HG03521 (cell line): ENCODE measurements at regions not wholly inside any gene's neighbourhood (a gene's known extent, or its start where the extent isn't known, plus 50 kb on each side); places are given as distances from the start of the nearest gene placed in this dataset.

ENCODE experiments used
- ATAC-seq: cut with Tn5 transposase; IDR thresholded peaks from one replicate; pipeline ENCODE4 v1.9.1; 2021; ENCODE audit warnings: mild to moderate bottlenecking, moderate library complexity; ENCODE audit not compliant: unreplicated experiment

DNA sequence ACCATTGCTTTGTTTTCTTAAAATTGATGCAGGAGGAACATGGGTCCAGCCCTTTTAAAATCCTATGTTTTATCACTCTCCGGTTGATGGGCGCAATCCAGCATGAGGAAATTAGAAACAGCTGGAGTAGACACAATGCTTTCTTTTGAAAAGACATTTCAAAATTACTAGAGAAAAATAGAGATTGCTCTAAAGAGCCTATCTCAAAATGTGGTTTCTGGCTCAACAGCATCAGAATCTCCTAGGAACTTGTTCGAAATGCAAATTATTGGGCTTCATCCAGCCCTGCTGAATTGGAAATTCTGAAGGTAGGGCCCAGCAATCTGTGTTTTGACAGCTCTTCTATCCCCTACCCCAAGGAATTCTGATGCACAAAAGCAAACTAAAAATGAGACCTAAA is 190.8 kb upstream of the BMP2 start:
- no peak for ATAC-seq

DNA sequence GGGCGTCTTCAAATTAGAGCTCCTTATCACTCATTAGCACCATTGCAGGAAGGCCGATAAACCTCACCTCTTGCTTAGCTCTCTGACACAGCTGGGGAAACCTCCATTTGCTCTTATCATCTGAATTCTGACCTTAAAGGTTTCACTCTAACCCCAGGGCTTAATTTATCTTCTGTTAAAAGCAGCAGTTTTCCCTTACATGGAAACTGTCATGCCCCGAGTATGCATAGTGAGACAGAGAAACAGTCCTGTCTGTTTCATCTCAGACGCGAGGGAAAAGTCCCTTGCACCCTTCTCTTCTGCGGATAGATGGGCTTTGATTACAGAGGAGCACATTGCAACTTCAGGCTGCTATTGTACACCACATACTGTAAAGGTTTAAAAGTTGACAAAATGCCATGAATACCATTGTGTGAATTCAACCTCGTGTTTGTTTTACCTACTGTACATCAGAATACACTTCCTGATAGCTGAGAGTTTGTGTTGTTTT is 191.5 kb upstream of the BMP2 start:
- no peak for ATAC-seq

DNA sequence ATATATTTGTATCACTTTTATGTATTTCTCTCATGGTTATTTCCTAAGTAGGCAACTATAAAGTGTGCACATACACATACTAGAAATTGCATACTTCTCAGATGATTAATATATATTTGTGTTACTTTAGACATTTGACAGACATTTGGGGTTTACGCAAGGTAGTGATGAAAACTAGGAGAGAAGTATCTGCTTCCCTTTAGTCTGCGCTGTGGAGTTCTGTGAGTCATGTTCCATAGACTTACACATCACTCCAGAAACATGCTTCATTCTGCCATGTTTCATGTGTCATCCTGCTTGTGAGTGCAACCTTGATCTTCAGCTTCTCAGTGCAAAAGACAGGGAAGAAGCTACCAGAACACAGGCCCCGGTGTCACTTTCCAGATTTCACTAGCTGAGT is 200.7 kb upstream of the BMP2 start:
- no peak for ATAC-seq

DNA sequence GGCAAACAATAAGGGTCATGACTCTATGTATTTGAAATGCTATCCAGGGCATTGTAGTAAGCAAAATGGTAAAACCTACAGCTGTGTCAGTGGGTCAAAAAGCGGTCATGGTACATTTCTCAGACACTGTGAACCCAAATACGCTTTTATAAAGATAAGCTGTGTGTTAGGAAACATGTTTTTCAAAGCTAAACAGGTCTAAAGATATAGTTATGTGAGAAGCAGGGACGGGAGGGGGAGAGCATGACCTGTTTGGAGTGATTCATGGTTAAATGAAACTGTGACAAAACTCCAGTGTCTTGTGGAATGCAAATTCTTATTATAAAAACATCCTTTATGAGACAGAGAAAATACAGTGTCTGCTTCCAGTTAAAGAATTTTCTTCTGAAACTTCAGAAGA is 205.4 kb upstream of the BMP2 start:
- no peak for ATAC-seq

DNA sequence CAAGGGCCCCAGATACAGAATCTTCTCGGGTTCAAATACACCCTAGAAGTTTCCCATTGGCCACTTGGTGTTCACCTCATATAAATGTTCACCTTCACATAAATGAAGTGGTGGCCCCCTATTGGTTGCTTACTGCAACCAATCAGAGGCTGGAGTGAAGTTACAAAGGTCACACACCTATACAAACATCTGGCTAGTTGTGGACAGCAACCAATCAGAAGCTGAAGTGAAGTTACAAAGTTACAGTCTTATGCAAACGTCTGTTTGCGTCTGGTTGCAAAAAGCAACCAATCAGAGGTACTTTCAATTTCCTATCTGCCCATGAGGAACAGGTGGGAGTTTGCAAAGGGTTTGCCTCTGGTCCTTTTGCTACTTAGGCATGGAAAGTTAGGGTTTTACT is 206.5 kb upstream of the BMP2 start:
- ATAC-seq = no peak

DNA sequence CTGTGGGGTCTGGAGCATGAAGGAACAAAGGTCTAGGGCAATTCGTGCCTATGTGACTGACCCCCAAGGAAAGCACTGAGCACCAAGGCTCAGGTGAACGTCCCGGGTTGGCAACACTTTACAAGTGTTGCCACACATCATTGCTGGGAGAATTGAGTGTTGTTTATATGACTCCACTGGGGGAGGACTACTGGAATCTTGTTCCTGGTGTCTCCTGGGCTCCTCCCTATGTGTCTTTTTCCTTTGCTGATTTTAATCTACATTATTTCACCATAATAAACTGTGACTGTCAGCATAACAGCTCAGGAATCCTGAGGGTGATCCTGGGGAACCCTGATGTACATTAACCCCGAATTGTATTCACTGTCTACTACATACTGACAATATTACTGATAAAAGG is 207.7 kb upstream of the BMP2 start:
- no peak for ATAC-seq

DNA sequence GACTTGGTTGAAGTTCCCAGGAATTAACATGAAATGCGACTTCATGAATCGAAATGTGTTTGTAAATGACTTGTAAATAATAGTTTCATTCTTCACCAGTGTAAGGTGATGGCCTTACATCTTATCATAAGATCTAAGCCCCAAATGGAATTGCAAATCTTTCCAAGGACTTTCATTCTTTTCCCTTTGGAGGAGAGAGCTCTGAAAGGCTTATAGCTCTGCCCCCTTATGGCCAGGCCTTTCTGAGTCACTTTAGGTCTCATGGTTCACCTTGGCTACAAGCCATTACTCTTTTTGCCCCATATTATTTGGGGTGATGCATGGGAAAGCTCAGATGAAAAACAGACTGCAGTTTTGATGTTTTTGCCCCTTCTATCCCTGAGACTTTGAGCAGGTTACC is 209.1 kb upstream of the BMP2 start:
- ATAC-seq = no peak

DNA sequence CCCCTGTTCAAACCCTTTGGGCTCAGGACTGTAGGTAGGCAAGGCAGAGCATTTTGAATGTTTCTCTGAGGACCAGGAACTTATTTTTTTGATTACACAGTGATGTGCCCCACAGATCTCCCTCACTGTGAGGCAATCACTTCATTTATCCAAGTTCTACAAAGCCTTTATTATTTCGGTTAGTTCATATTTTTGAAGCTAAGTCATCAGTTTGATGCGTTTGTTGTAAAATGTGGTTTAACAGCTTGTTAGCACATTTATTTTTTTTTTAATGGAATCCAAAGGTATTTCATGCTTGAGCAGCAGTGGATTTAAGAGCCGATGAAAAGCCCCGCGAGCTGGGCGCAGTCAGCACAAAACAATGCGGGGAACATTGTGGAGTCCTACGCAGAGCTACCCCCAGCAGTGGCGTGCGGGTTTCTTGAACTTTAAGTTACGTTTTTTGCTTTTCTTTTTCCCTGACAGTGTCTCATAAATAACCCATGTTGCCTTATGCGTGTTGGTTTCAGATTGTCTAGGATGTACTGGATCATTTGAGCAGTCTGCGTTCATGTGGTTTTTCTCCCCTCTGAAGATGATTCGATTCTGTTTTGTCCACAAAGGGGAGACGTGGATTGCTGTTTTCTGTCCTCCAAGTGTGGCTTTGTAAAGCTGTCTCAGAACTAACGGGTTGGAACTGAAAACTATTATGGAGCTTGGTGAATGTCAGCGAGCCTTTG is 233.6 kb upstream of the BMP2 start:
- no peak for ATAC-seq

DNA sequence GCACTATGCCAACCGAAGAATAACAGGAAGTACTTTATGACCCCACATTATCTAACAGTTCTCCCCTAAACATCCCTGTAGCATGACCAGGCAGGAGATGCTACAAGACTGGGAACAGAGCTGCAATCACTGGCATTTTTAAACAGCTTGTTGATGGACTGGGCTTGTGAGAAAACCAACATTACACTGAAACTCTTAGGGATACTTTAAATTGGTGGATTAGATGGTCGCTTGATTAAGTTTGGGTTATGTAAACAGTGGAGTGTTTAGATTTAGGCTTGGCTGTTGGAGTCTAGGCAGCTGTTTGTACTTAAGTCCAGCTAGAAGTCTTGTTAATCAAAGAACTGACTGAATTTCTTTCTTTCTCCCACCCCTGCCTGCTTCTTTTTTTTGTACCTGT is 234.1 kb upstream of the BMP2 start:
- no peak for ATAC-seq

DNA sequence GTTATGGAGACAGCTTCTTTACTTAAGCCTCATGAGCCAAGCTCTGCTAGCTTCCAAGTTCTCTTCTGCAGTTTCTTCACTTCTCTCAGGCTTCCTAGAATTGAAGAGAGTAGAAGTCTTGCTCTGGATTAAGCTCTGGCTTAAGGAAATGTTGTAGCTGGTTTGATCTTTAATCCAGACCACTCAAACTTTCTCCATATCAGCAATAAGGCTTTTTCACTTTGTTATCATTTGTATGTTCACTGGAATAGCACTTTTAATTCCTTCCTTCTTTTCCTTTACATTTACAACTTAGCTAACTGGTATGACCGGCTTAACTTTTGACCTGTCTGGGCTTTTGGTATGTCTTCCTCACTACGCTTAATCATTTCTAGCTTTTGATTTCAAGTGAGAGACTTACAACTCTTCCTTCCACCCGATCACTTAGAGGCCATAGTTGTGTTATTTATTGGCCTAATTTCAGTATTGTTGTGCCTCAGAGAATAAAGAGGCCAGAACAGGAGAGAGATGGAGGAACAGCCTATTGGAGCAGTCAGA is 236.6 kb upstream of the BMP2 start:
- no peak for ATAC-seq

DNA sequence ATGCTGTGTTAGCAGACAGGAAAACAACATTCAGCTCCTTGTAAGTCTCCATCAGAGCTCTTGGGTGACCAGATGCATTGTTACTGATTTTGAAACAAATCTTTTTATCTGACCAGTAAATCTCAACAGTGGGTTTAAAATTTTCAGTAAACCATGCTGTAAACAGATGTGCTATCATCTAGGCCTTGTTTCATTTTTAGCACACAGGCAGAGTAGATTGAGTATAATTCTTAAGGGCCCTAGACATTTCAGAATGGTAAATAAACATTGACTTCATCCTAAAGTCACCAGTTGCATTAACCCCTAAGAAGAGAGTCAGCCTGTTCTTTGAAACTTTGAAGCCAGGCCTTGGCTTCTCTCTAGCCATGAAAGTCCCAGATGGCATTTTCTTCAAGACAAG is 237.2 kb upstream of the BMP2 start:
- ATAC-seq = no peak

DNA sequence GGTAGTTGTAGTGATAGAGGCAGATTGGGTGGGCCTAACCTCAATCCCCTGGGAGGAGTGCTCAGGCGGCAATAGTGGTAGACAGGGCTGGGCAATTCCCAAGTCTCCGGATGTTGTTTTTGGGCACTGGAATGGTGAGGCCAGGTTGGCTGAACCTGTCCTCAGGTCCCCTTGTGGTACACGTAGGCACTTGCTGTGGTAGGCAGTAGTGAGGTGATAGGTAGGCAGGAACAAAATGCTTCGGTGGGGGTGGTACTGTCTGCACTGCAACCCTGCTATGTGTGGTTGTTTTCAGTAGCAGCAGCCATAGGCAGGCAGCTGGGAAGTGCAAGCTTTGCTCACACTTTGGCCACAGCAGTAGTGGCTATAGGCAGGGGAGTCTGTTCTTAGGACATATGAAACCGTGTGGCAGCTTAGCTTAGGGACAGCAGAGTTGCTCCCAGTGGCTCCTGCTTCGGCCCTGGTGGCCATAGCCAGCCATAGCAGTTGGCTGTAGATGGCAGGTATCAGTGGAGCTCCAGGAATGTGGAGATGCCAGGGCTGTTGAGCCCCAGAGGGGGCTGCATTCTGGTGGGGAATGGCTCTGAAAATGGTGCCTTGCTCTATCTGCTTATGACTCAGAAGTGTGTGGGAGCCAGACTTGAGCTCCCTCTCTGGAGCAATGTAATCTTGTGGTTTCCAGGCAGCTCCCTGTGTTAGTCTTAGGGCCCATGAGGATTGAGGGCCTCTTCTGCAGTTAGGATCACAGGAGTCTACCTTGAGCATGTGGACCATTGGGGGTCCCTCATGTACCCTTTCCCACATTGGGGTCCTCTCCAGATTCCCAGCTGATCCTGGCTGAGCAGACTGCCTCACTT is 241.8 kb upstream of the BMP2 start:
- ATAC-seq = no peak

DNA sequence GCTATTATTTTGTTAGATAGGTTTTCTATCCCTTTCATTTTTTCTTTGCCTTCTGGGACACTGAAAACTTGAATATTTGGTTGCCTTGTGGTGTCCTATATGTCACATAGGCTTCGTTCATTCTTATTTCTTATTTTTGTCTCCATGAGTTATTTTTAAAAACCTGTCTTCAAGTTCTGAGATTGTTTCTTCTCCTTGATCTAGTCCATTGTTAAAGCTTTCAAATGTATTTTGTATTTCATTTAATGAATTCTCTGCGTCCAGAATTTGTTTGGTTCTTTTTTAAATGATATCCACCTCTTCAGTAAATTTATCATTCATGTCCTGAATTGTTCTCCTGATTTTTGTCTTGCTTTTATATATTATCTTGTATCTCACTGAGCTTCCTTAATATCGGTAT is 243.2 kb upstream of the BMP2 start:
- no peak for ATAC-seq

DNA sequence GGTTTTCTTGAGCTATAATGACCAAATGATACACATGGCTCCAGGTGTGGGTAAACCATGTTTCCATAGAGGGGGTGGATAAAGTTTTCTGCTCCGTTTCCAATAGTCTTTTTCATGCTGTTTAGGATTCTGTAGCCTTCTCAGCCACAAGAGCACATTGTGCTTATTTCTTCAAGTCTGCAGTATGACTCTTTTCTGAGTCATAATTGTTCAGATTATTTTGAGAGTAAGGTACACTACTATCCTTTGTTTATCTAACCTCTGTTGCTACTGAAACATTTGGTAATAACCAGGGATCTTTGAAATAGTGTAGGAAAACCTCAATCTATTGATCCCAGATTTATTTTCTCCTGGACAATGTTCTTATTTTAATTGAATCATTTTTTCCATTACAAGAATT is 247.9 kb upstream of the BMP2 start:
- ATAC-seq = no peak

DNA sequence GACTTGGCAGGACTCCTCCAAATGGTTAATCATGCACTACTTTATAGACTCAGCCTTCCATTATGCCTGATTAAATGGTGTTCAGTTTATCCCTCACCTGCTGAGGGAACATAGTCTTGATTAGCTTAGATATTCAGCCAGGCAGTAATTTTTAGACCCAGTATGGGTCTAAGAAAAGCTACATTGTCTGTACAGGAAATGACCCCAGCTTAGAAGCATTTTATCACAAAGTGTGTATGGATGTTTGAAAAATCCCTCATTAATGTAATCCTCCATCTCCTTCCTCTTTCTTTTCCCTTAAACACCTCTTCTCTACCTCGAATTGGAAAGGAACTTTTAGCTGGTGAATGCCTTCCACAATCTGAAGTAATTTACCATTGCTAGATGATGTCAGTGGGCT is 252.2 kb upstream of the BMP2 start:
- ATAC-seq = no peak

DNA sequence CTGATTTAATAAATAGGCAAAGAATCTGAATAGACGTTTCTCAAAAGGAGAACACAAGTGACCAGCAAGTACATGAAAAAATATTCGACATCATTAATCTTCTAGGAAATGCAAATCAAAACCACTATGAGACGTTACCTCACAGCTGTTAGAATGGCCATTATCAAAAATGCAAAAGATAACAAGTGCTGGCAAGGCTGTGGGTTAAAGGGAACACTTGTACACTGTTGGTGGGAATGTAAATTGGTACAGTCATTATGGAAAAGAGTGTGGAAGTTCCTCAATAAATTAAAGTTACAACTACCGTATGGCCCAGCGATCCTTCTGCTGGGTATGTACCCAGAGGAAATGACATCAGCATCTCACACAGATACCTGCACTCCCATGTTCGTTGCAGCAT is 253.9 kb upstream of the BMP2 start:
- ATAC-seq = no peak

DNA sequence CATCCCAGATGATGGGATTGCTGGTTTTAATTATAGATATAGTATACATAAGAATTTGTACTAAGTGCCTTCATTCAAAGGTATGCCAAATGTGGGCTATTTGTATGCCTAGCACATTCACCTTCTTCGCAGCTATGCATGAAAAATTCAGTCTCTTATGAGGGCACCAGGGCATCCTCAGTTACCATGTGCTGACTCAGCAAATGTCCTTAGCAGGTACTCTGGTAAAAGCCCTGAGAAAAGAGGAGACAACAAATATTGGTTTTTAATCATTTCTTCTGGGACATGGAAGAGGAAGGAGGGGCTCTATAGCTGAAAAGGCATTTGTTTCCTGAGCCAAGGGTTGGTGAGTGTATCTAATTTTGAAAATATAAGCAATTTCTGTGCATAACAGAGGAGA is 258.1 kb upstream of the BMP2 start:
- no peak for ATAC-seq

DNA sequence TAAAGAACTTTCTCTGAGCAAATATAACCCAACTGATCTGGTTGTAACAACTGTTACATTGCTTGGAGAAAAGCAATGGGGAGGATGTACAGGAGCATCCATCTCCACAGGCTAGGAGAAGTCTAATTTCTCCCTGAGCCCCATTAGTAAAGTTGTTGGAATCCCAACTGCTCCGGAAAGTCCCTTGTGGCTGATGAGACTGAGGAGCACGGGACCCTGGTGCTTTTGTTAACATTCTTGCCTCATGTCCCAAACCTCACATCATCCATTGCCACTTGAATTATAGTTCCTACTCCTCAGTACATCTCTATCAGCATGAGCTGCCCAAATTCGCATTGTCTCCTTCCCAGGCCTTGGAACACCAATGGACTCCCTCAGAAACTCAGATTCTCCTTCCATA is 260.6 kb upstream of the BMP2 start:
- no peak for ATAC-seq

DNA sequence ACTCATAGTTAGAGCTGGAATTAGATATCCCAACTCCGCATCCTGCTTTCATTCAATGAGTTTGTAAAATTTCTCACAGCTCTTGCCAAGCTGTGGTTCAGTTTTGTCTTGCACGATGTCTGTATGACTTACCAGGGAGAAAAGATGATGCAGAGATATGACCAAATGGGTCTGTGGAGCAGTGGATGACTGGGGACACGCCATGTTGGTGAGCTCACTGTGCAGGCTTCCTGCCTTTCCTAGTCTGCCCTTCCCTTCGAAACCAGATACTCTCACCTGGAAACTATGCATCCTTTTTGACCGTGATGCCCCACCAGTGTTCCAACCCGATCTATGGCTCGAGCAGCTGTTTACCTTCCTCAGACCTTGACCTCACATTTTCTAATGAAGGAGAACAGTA is 262.7 kb upstream of the BMP2 start:
- ATAC-seq = no peak

DNA sequence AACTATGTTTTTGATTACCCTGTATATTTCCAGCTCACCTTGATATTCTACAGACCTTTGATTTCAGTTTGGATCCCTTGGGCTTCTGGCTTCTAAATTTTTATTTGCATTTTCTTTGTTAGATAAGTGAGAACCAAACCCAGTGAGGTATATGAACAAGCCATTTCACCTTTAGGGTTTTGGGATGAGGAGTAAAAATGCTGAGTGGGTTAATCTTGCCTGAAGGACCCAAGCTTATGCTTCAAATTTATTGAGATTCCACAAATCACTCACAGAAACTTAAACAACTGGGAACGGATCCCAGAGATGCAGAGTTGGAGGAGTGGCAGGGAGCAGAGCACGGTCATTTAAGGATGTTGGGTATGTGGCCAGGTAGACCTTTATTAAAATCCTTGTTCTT is 263.3 kb upstream of the BMP2 start:
- no peak for ATAC-seq

DNA sequence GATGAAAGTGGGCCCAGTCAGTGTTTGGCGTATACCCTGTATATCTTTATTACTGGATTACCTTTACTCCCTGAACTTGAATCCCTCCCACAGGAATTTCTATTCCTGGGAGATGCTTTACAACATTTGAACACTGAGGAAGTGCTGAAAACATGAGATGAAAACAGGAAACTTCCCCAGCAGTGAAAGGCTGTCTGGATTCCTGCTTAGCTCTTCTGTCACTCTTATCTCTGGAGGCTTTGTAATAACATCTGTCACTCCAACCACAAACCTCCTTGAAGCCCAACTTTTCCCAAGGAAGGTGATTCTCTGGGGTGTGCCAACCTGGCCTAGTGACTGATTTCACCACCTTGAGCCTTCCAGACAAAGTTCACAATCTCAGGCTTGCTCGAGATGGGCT is 264.5 kb upstream of the BMP2 start:
- ATAC-seq = no peak

DNA sequence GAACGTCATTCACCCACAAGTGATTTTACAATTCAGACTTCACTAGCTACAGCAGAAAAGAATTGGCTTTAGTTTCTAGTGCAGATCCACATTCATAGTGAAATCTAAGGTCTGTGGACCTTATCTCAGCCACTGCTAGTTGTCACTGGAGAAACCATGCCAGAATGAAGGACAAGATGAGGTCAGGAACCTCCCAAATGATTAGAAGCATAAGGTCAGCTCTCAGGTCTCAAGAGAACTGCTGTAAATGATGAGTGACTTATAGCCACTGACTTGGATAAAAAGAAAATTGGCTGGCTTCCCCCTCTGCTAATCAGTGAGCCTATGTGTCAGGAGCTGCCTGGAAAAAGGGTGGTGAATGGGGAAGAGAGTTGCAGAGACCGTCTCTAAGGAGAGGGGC is 265.3 kb upstream of the BMP2 start:
- no peak for ATAC-seq
